ENCODE measurements at regions not wholly inside any gene's neighbourhood (a gene's known extent, or its start where the extent isn't known, plus 50 kb on each side); places are given as distances from the start of the nearest gene placed in this dataset.

- DNase-seq (ENCODE audit: extremely low spot score, unreplicated experiment): no peak
- H3K4me1 Mint-ChIP-seq (ENCODE audit: unreplicated experiment): peaks cover 22% of the 10 kb centered on the region
- H3K27me3 Mint-ChIP-seq (ENCODE audit: unreplicated experiment): no peaks in the 10 kb centered on the region
- H3K27ac Mint-ChIP-seq (ENCODE audit: unreplicated experiment): no peak overlapping the region
- H3K9me3 Mint-ChIP-seq (ENCODE audit: unreplicated experiment): peaks cover 4% of the 10 kb centered on the region
- H3K4me3 Mint-ChIP-seq (ENCODE audit: unreplicated experiment): no peak overlapping the region
- no peaks in the 10 kb centered on the region for H3K36me3 Mint-ChIP-seq (ENCODE audit: unreplicated experiment)
- no peak for TF ChIP-seq CTCF (IDR thresholded peaks at IDR 0.05)
Observed at GRCh38 chr2:133737242-133737993, 169.2 kb upstream of the NCKAP5 start.

GRCh38 chr2:133739039-133739438, 170.8 kb upstream of the NCKAP5 start:
- H3K9me3 Mint-ChIP-seq (ENCODE audit: unreplicated experiment): peaks cover 4% of the 10 kb centered on the region
- no peaks in the 10 kb centered on the region for H3K36me3 Mint-ChIP-seq (ENCODE audit: unreplicated experiment)
- H3K27me3 Mint-ChIP-seq (ENCODE audit: unreplicated experiment): no peaks in the 10 kb centered on the region
- DNase-seq (ENCODE audit: extremely low spot score, unreplicated experiment): no peak
- H3K4me3 Mint-ChIP-seq (ENCODE audit: unreplicated experiment): no peak overlapping the region
- no peak for TF ChIP-seq CTCF (IDR thresholded peaks at IDR 0.05)
- H3K4me1 Mint-ChIP-seq (ENCODE audit: unreplicated experiment): peaks cover 19% of the 10 kb centered on the region
- H3K27ac Mint-ChIP-seq (ENCODE audit: unreplicated experiment): no peak overlapping the region

- Mint-ChIP-seq H3K36me3 (ENCODE audit: unreplicated experiment) (no peaks in the 10 kb centered on the region), H3K27ac (ENCODE audit: unreplicated experiment) (no peak overlapping the region)
- DNase-seq (ENCODE audit: extremely low spot score, unreplicated experiment): no peak
Observed at GRCh38 chr2:133740500-133740899, 172.2 kb upstream of the NCKAP5 start.

GRCh38 chr2:133748007-133748700, 179.9 kb upstream of the NCKAP5 start:
- no peak for DNase-seq (ENCODE audit: extremely low spot score, unreplicated experiment)
- peaks cover 3% of the 10 kb centered on the region for H3K4me1 Mint-ChIP-seq (ENCODE audit: unreplicated experiment)
- H3K27ac Mint-ChIP-seq (ENCODE audit: unreplicated experiment): no peak overlapping the region

More at GRCh38 chr2:133740500-133740899, 172.2 kb upstream of the NCKAP5 start:
- Mint-ChIP-seq H3K9me3 (ENCODE audit: unreplicated experiment) (peaks cover 4% of the 10 kb centered on the region), H3K4me3 (ENCODE audit: unreplicated experiment) (no peak overlapping the region), H3K27me3 (ENCODE audit: unreplicated experiment) (no peaks in the 10 kb centered on the region), H3K4me1 (ENCODE audit: unreplicated experiment) (peaks cover 8% of the 10 kb centered on the region)
- no peak for TF ChIP-seq CTCF (IDR thresholded peaks at IDR 0.05)

More at GRCh38 chr2:133748007-133748700, 179.9 kb upstream of the NCKAP5 start:
- no peaks in the 10 kb centered on the region for H3K36me3 Mint-ChIP-seq (ENCODE audit: unreplicated experiment)
- no peak for TF ChIP-seq CTCF (IDR thresholded peaks at IDR 0.05)
- no peak overlapping the region for H3K4me3 Mint-ChIP-seq (ENCODE audit: unreplicated experiment)
- H3K27me3 Mint-ChIP-seq (ENCODE audit: unreplicated experiment): peaks cover 10% of the 10 kb centered on the region
- no peaks in the 10 kb centered on the region for H3K9me3 Mint-ChIP-seq (ENCODE audit: unreplicated experiment)

Measured in osteocyte (in vitro differentiated cells).